ENCODE measurements at regions not wholly inside any gene's neighbourhood (a gene's known extent, or its start where the extent isn't known, plus 50 kb on each side); places are given as distances from the start of the nearest gene placed in this dataset.

GRCh38 chr5:96096724-96097123 lies 135.1 kb upstream of the ELL2 start:
- Histone ChIP-seq H4K91ac (ENCODE audit: low read length) (no peak overlapping the region), H4K8ac (ENCODE audit: low read length) (no peak overlapping the region), H3K4me3 (ENCODE audit: insufficient read depth in 1 of 2, low read depth in 1 of 2, low read length in 2 of 2) (no peak overlapping the region), H3K27ac (ENCODE audit: low read length, poor library complexity, severe bottlenecking) (no peak overlapping the region), H2BK15ac (ENCODE audit: low read depth, poor library complexity, severe bottlenecking) (no peak overlapping the region), H3K27me3 (ENCODE audit: control insufficient read depth in 1 of 2, insufficient read depth in 1 of 2, low read length in 2 of 2) (no peaks in the 10 kb centered on the region), H3K14ac (ENCODE audit: low read length in 2 of 2) (no peak overlapping the region), H3K18ac (ENCODE audit: low read depth in 1 of 2, low read length in 2 of 2) (peak overlapping the region in 1 of 2 experiments; percentile 28), H2BK5ac (ENCODE audit: low read depth, low read length, poor library complexity, severe bottlenecking) (no peak overlapping the region), H3K4me1 (ENCODE audit: control insufficient read depth, insufficient read depth, low read depth, low read length) (no peaks in the 10 kb centered on the region), H2AFZ (ENCODE audit: low read depth, low read length) (no peak overlapping the region), H2BK12ac (ENCODE audit: low read length in 2 of 2) (no peak overlapping the region), H2BK120ac (ENCODE audit: low read depth, low read length) (no peak overlapping the region), H3K4ac (ENCODE audit: low read depth in 1 of 2, low read length in 2 of 2) (no peak overlapping the region), H3K79me1 (replicated peaks; ENCODE audit: low read length, poor library complexity, severe bottlenecking) (no peaks in the 10 kb centered on the region), H3K9me3 (ENCODE audit: control insufficient read depth, low read length) (no peaks in the 10 kb centered on the region), H3K23ac (ENCODE audit: low read length in 2 of 2) (no peak overlapping the region), H3K4me2 (ENCODE audit: low read length, poor library complexity, severe bottlenecking) (no peak overlapping the region), H3K9ac (ENCODE audit: low read length) (no peak overlapping the region), H3K36me3 (ENCODE audit: control insufficient read depth in 1 of 2, insufficient read depth in 2 of 2, low read depth in 1 of 2, low read length in 2 of 2) (no peaks in the 10 kb centered on the region), H2AK5ac (ENCODE audit: low read length, severe bottlenecking) (no peak overlapping the region)
- no peak for DNase-seq
- 80% methylated on average over 1 of the region's 2 CpGs for WGBS

- no peaks in the 10 kb centered on the region for H3K9me3 ChIP-seq (ENCODE audit: control insufficient read depth, low read length)
- H3K9ac ChIP-seq (ENCODE audit: low read length) = no peak overlapping the region
- H2AK5ac ChIP-seq (ENCODE audit: low read length, severe bottlenecking) = no peak overlapping the region
- H4K8ac ChIP-seq (ENCODE audit: low read length) = no peak overlapping the region
- no peak for DNase-seq
- H2BK15ac ChIP-seq (ENCODE audit: low read depth, poor library complexity, severe bottlenecking) = no peak overlapping the region
- no peaks in the 10 kb centered on the region for H3K36me3 ChIP-seq (ENCODE audit: control insufficient read depth in 1 of 2, insufficient read depth in 2 of 2, low read depth in 1 of 2, low read length in 2 of 2)
- H3K4me1 ChIP-seq (ENCODE audit: control insufficient read depth, insufficient read depth, low read depth, low read length) = no peaks in the 10 kb centered on the region
- no peak overlapping the region for H2AFZ ChIP-seq (ENCODE audit: low read depth, low read length)
- no peak overlapping the region for H3K4me3 ChIP-seq (ENCODE audit: insufficient read depth in 1 of 2, low read depth in 1 of 2, low read length in 2 of 2)
- H3K18ac ChIP-seq (ENCODE audit: low read depth in 1 of 2, low read length in 2 of 2) = peak overlapping the region in 1 of 2 experiments; percentile 66
- no peak overlapping the region for H2BK120ac ChIP-seq (ENCODE audit: low read depth, low read length)
- H3K27me3 ChIP-seq (ENCODE audit: control insufficient read depth in 1 of 2, insufficient read depth in 1 of 2, low read length in 2 of 2) = no peaks in the 10 kb centered on the region
- H3K27ac ChIP-seq (ENCODE audit: low read length, poor library complexity, severe bottlenecking) = no peak overlapping the region
- no peaks in the 10 kb centered on the region for H3K79me1 ChIP-seq (replicated peaks; ENCODE audit: low read length, poor library complexity, severe bottlenecking)
- H3K23ac ChIP-seq (ENCODE audit: low read length in 2 of 2) = no peak overlapping the region
- H3K4ac ChIP-seq (ENCODE audit: low read depth in 1 of 2, low read length in 2 of 2) = no peak overlapping the region
- no peak overlapping the region for H3K14ac ChIP-seq (ENCODE audit: low read length in 2 of 2)
- H2BK5ac ChIP-seq (ENCODE audit: low read depth, low read length, poor library complexity, severe bottlenecking) = no peak overlapping the region
- H3K4me2 ChIP-seq (ENCODE audit: low read length, poor library complexity, severe bottlenecking) = no peak overlapping the region
- H4K91ac ChIP-seq (ENCODE audit: low read length) = no peak overlapping the region
- peak overlapping the region in 1 of 2 experiments; percentile 14 for H2BK12ac ChIP-seq (ENCODE audit: low read length in 2 of 2)
Observed at GRCh38 chr5:96094904-96095303, 133.3 kb upstream of the ELL2 start.

GRCh38 chr5:96093890-96094381 lies 132.3 kb upstream of the ELL2 start:
- H3K9me3 ChIP-seq (ENCODE audit: control insufficient read depth, low read length) = no peaks in the 10 kb centered on the region
- no peaks in the 10 kb centered on the region for H3K27me3 ChIP-seq (ENCODE audit: control insufficient read depth in 1 of 2, insufficient read depth in 1 of 2, low read length in 2 of 2)
- no peak overlapping the region for H2AFZ ChIP-seq (ENCODE audit: low read depth, low read length)
- H3K27ac ChIP-seq (ENCODE audit: low read length, poor library complexity, severe bottlenecking) = no peak overlapping the region
- H3K36me3 ChIP-seq (ENCODE audit: control insufficient read depth in 1 of 2, insufficient read depth in 2 of 2, low read depth in 1 of 2, low read length in 2 of 2) = no peaks in the 10 kb centered on the region
- H3K14ac ChIP-seq (ENCODE audit: low read length in 2 of 2) = no peak overlapping the region
- no peak overlapping the region for H2BK5ac ChIP-seq (ENCODE audit: low read depth, low read length, poor library complexity, severe bottlenecking)
- no peak overlapping the region for H2BK15ac ChIP-seq (ENCODE audit: low read depth, poor library complexity, severe bottlenecking)
- H3K23ac ChIP-seq (ENCODE audit: low read length in 2 of 2) = no peak overlapping the region
- H3K79me1 ChIP-seq (replicated peaks; ENCODE audit: low read length, poor library complexity, severe bottlenecking) = no peaks in the 10 kb centered on the region
- H2AK5ac ChIP-seq (ENCODE audit: low read length, severe bottlenecking) = no peak overlapping the region
- H3K18ac ChIP-seq (ENCODE audit: low read depth in 1 of 2, low read length in 2 of 2) = no peak overlapping the region
- no peak overlapping the region for H3K4ac ChIP-seq (ENCODE audit: low read depth in 1 of 2, low read length in 2 of 2)
- H4K91ac ChIP-seq (ENCODE audit: low read length) = no peak overlapping the region
- no peak overlapping the region for H3K4me2 ChIP-seq (ENCODE audit: low read length, poor library complexity, severe bottlenecking)
- no peak overlapping the region for H2BK120ac ChIP-seq (ENCODE audit: low read depth, low read length)
- no peak overlapping the region for H4K8ac ChIP-seq (ENCODE audit: low read length)
- H3K9ac ChIP-seq (ENCODE audit: low read length) = no peak overlapping the region
- H3K4me3 ChIP-seq (ENCODE audit: insufficient read depth in 1 of 2, low read depth in 1 of 2, low read length in 2 of 2) = no peak overlapping the region
- no CpG with 5 or more reads among the region's 1 CpG for WGBS
- DNase-seq = no peak
- no peak overlapping the region for H2BK12ac ChIP-seq (ENCODE audit: low read length in 2 of 2)
- no peaks in the 10 kb centered on the region for H3K4me1 ChIP-seq (ENCODE audit: control insufficient read depth, insufficient read depth, low read depth, low read length)

GRCh38 chr5:96093340-96093739 lies 131.7 kb upstream of the ELL2 start:
- Histone ChIP-seq H3K14ac (ENCODE audit: low read length in 2 of 2) (no peak overlapping the region), H2BK12ac (ENCODE audit: low read length in 2 of 2) (peak overlapping the region in 1 of 2 experiments; percentile 45), H3K4me1 (ENCODE audit: control insufficient read depth, insufficient read depth, low read depth, low read length) (no peaks in the 10 kb centered on the region), H3K23ac (ENCODE audit: low read length in 2 of 2) (no peak overlapping the region), H3K9ac (ENCODE audit: low read length) (no peak overlapping the region), H4K91ac (ENCODE audit: low read length) (no peak overlapping the region), H3K4me3 (ENCODE audit: insufficient read depth in 1 of 2, low read depth in 1 of 2, low read length in 2 of 2) (no peak overlapping the region), H3K27me3 (ENCODE audit: control insufficient read depth in 1 of 2, insufficient read depth in 1 of 2, low read length in 2 of 2) (no peaks in the 10 kb centered on the region), H3K79me1 (replicated peaks; ENCODE audit: low read length, poor library complexity, severe bottlenecking) (no peaks in the 10 kb centered on the region), H3K9me3 (ENCODE audit: control insufficient read depth, low read length) (no peaks in the 10 kb centered on the region), H2AFZ (ENCODE audit: low read depth, low read length) (no peak overlapping the region), H3K4me2 (ENCODE audit: low read length, poor library complexity, severe bottlenecking) (no peak overlapping the region), H3K36me3 (ENCODE audit: control insufficient read depth in 1 of 2, insufficient read depth in 2 of 2, low read depth in 1 of 2, low read length in 2 of 2) (no peaks in the 10 kb centered on the region), H2BK5ac (ENCODE audit: low read depth, low read length, poor library complexity, severe bottlenecking) (no peak overlapping the region), H2BK120ac (ENCODE audit: low read depth, low read length) (no peak overlapping the region), H4K8ac (ENCODE audit: low read length) (peak overlapping the region; percentile 42), H3K4ac (ENCODE audit: low read depth in 1 of 2, low read length in 2 of 2) (peak overlapping the region in 1 of 2 experiments; percentile 39), H3K27ac (ENCODE audit: low read length, poor library complexity, severe bottlenecking) (no peak overlapping the region), H2AK5ac (ENCODE audit: low read length, severe bottlenecking) (no peak overlapping the region), H3K18ac (ENCODE audit: low read depth in 1 of 2, low read length in 2 of 2) (peak overlapping the region; percentile 30 to 50), H2BK15ac (ENCODE audit: low read depth, poor library complexity, severe bottlenecking) (no peak overlapping the region)
- WGBS = 98% methylated on average over 3 of the region's 3 CpGs
- DNase-seq = no peak
